ENCODE measurements at regions not wholly inside any gene's neighbourhood (a gene's known extent, or its start where the extent isn't known, plus 50 kb on each side); places are given as distances from the start of the nearest gene placed in this dataset.

DNA sequence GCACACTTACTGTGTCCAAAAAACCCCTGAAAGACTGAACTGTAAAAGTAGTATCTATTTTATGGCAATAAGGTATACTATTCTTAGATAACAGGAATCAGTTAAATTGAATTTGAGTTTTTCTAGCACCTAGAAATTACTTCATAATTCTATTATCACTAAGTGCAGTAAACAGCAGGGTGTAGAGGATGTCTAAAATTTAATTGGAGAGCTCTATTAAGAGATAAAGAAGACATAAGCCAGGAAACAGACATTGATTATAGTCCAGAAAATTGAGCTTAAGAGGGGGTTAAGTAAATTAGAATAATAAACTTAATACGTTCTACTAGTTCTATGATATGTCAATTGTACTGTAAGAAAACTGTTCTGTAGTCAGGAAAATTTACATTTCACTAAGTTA is 403.5 kb upstream of the CBLB start:
- TF ChIP-seq, protein P1, sequence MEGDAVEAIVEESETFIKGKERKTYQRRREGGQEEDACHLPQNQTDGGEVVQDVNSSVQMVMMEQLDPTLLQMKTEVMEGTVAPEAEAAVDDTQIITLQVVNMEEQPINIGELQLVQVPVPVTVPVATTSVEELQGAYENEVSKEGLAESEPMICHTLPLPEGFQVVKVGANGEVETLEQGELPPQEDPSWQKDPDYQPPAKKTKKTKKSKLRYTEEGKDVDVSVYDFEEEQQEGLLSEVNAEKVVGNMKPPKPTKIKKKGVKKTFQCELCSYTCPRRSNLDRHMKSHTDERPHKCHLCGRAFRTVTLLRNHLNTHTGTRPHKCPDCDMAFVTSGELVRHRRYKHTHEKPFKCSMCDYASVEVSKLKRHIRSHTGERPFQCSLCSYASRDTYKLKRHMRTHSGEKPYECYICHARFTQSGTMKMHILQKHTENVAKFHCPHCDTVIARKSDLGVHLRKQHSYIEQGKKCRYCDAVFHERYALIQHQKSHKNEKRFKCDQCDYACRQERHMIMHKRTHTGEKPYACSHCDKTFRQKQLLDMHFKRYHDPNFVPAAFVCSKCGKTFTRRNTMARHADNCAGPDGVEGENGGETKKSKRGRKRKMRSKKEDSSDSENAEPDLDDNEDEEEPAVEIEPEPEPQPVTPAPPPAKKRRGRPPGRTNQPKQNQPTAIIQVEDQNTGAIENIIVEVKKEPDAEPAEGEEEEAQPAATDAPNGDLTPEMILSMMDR (IDR thresholded peaks at IDR 0.05), result no peak
- TF ChIP-seq POLR2A (IDR thresholded peaks at IDR 0.05), result no peak
